ENCODE measurements at regions not wholly inside any gene's neighbourhood (a gene's known extent, or its start where the extent isn't known, plus 50 kb on each side); places are given as distances from the start of the nearest gene placed in this dataset.

GRCh38 chr1:191388283-191388682 lies 770.0 kb upstream of the RGS18 start:
- Histone ChIP-seq H3K9me3 (no peaks in the 10 kb centered on the region), H3K4me1 (ENCODE audit: control insufficient read depth in 1 of 2, insufficient read depth in 1 of 2, low read depth in 1 of 2, low read length in 1 of 2) (no peaks in the 10 kb centered on the region), H3K4me3 (ENCODE audit: low read depth in 1 of 2, low read length in 1 of 2) (no peak overlapping the region), H3K36me3 (no peaks in the 10 kb centered on the region), H3K27me3 (no peaks in the 10 kb centered on the region), H3K27ac (no peak overlapping the region)
- TF ChIP-seq, protein P1, sequence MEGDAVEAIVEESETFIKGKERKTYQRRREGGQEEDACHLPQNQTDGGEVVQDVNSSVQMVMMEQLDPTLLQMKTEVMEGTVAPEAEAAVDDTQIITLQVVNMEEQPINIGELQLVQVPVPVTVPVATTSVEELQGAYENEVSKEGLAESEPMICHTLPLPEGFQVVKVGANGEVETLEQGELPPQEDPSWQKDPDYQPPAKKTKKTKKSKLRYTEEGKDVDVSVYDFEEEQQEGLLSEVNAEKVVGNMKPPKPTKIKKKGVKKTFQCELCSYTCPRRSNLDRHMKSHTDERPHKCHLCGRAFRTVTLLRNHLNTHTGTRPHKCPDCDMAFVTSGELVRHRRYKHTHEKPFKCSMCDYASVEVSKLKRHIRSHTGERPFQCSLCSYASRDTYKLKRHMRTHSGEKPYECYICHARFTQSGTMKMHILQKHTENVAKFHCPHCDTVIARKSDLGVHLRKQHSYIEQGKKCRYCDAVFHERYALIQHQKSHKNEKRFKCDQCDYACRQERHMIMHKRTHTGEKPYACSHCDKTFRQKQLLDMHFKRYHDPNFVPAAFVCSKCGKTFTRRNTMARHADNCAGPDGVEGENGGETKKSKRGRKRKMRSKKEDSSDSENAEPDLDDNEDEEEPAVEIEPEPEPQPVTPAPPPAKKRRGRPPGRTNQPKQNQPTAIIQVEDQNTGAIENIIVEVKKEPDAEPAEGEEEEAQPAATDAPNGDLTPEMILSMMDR (IDR thresholded peaks at IDR 0.05): no peak

DNA sequence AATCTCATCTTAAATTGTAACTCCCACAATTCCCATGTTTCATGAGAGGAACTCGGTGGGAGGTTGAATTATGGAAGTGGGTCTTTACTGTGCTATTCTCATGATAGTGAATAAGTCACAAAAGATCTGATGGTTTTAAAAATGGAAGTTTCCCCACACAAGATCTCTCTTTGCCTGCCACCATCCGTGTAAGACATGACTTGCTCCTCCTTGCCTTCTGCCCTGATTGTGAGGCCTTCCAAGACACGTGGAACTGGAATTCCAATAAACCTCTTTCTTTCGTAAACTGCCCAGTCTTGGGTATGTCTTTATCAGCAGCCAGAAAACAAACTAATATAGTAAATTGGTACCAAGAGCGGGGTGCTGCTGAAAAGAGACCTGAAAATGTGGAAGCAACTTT lies 761.6 kb upstream of the RGS18 start:
- H3K4me3 ChIP-seq (ENCODE audit: low read depth in 1 of 2, low read length in 1 of 2): no peak overlapping the region
- TF ChIP-seq, protein P1 (IDR thresholded peaks at IDR 0.05): no peak
- no peaks in the 10 kb centered on the region for H3K36me3 ChIP-seq
- no peak overlapping the region for H3K27ac ChIP-seq
- H3K4me1 ChIP-seq (ENCODE audit: control insufficient read depth in 1 of 2, insufficient read depth in 1 of 2, low read depth in 1 of 2, low read length in 1 of 2): no peaks in the 10 kb centered on the region
- no peaks in the 10 kb centered on the region for H3K27me3 ChIP-seq
- H3K9me3 ChIP-seq: no peaks in the 10 kb centered on the region

- H3K36me3 ChIP-seq: no peaks in the 10 kb centered on the region
- TF ChIP-seq, protein P1 (IDR thresholded peaks at IDR 0.05): no peak
- H3K9me3 ChIP-seq: no peaks in the 10 kb centered on the region
- H3K4me1 ChIP-seq (ENCODE audit: control insufficient read depth in 1 of 2, insufficient read depth in 1 of 2, low read depth in 1 of 2, low read length in 1 of 2): no peaks in the 10 kb centered on the region
- no peak overlapping the region for H3K27ac ChIP-seq
- no peak overlapping the region for H3K4me3 ChIP-seq (ENCODE audit: low read depth in 1 of 2, low read length in 1 of 2)
- H3K27me3 ChIP-seq: no peaks in the 10 kb centered on the region
These were observed 759.7 kb upstream of the RGS18 start for GRCh38 chr1:191398551-191398950.

DNA sequence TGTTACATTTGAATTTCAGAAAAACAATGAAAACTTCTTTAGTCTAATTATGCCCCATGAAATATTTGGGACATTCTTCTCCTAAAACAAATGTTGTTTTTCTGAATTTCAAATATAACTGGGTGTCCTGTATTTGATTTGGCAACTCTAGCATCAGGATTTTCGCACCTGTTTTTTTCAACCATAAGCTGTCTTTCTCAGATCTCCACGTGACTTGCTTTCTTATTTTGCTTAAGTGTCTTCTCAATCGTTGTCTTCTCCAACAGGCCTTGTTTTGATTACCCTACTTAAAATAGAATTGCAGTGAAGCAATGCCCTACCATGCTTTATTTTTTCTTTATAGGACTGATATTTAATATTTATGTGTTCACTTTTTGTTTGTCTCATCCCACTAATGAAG lies 752.8 kb upstream of the RGS18 start:
- H3K4me1 ChIP-seq (ENCODE audit: control insufficient read depth in 1 of 2, insufficient read depth in 1 of 2, low read depth in 1 of 2, low read length in 1 of 2): no peaks in the 10 kb centered on the region
- no peaks in the 10 kb centered on the region for H3K36me3 ChIP-seq
- H3K9me3 ChIP-seq: no peaks in the 10 kb centered on the region
- no peak overlapping the region for H3K4me3 ChIP-seq (ENCODE audit: low read depth in 1 of 2, low read length in 1 of 2)
- no peak overlapping the region for H3K27ac ChIP-seq
- no peaks in the 10 kb centered on the region for H3K27me3 ChIP-seq
- TF ChIP-seq, protein P1 (IDR thresholded peaks at IDR 0.05): no peak

DNA sequence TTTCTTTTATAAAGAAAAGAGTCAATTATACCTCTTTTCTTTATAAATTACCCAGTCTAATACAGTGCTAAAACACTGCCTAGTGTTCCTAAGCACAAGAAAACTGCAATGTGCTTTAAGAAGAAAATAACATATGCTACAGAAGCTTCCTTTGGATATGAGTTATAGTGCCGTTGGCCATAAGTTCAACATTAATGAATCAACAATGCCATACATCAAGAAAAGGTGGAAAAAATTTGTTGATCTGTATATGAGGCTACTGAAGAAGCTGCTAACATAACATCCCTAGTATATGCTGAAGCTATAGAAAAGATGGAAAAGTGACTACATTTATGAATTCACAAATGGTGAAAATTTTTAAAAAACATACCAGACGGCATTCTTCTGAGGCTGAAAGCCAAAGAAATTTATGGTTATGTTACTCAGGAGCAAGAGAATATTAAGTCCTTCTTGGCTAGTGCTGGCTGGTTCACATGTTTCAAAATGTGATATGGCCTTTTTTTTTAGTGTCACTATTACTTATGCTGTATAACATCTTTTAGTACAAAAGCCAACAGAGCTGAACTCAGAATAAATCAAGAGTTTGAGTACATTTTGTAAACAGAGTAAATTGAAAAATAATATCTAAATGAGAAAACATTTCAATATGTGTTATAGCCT lies 743.2 kb upstream of the RGS18 start:
- H3K4me1 ChIP-seq (ENCODE audit: control insufficient read depth in 1 of 2, insufficient read depth in 1 of 2, low read depth in 1 of 2, low read length in 1 of 2): no peaks in the 10 kb centered on the region
- TF ChIP-seq, protein P1 (IDR thresholded peaks at IDR 0.05): no peak
- H3K27me3 ChIP-seq: no peaks in the 10 kb centered on the region
- no peak overlapping the region for H3K27ac ChIP-seq
- H3K36me3 ChIP-seq: no peaks in the 10 kb centered on the region
- H3K9me3 ChIP-seq: no peaks in the 10 kb centered on the region
- H3K4me3 ChIP-seq (ENCODE audit: low read depth in 1 of 2, low read length in 1 of 2): no peak overlapping the region

Data from neutrophil (primary cell).